ENCODE measurements at regions not wholly inside any gene's neighbourhood (a gene's known extent, or its start where the extent isn't known, plus 50 kb on each side); places are given as distances from the start of the nearest gene placed in this dataset.
"Not testable (repeated sequence)": the region's sequence is repeated elsewhere in the genome, so short reads cannot be mapped to it uniquely, and the experiment has no call there.

GRCh38 chr16:21344361-21344912, 66.3 kb upstream of the CRYM start:
- not testable (repeated sequence) for H2BK5ac ChIP-seq (ENCODE audit: low read depth, low read length, poor library complexity, severe bottlenecking); H3K27me3 ChIP-seq (ENCODE audit: control insufficient read depth in 1 of 2, insufficient read depth in 1 of 2, low read length in 2 of 2); H2AK5ac ChIP-seq (ENCODE audit: low read length, severe bottlenecking); H2BK12ac ChIP-seq (ENCODE audit: low read length in 2 of 2); H2BK15ac ChIP-seq (ENCODE audit: low read depth, poor library complexity, severe bottlenecking); H3K9ac ChIP-seq (ENCODE audit: low read length); H3K4me1 ChIP-seq (ENCODE audit: control insufficient read depth, insufficient read depth, low read depth, low read length); H3K36me3 ChIP-seq (ENCODE audit: control insufficient read depth in 1 of 2, insufficient read depth in 2 of 2, low read depth in 1 of 2, low read length in 2 of 2); H3K4ac ChIP-seq (ENCODE audit: low read depth in 1 of 2, low read length in 2 of 2); H3K4me3 ChIP-seq (ENCODE audit: insufficient read depth in 1 of 2, low read depth in 1 of 2, low read length in 2 of 2); H3K79me1 ChIP-seq (replicated peaks; ENCODE audit: low read length, poor library complexity, severe bottlenecking); H3K27ac ChIP-seq (ENCODE audit: low read length, poor library complexity, severe bottlenecking); H3K4me2 ChIP-seq (ENCODE audit: low read length, poor library complexity, severe bottlenecking); H4K8ac ChIP-seq (ENCODE audit: low read length); H3K18ac ChIP-seq (ENCODE audit: low read depth in 1 of 2, low read length in 2 of 2); H3K23ac ChIP-seq (ENCODE audit: low read length in 2 of 2); H2AFZ ChIP-seq (ENCODE audit: low read depth, low read length); DNase-seq; H2BK120ac ChIP-seq (ENCODE audit: low read depth, low read length); H3K14ac ChIP-seq (ENCODE audit: low read length in 2 of 2); H3K9me3 ChIP-seq (ENCODE audit: control insufficient read depth, low read length); H4K91ac ChIP-seq (ENCODE audit: low read length)
- WGBS: 92% methylated on average over 9 of the region's 12 CpGs

GRCh38 chr16:21341101-21341500, 63.0 kb upstream of the CRYM start:
- no peak overlapping the region for H3K4ac ChIP-seq (ENCODE audit: low read depth in 1 of 2, low read length in 2 of 2)
- no peak overlapping the region for H4K8ac ChIP-seq (ENCODE audit: low read length)
- peaks cover 0 to 12% of the 10 kb centered on the region in 2 experiments for H3K36me3 ChIP-seq (ENCODE audit: control insufficient read depth in 1 of 2, insufficient read depth in 2 of 2, low read depth in 1 of 2, low read length in 2 of 2)
- no peaks in the 10 kb centered on the region for H3K9me3 ChIP-seq (ENCODE audit: control insufficient read depth, low read length)
- H2BK120ac ChIP-seq (ENCODE audit: low read depth, low read length): no peak overlapping the region
- no peak overlapping the region for H3K27ac ChIP-seq (ENCODE audit: low read length, poor library complexity, severe bottlenecking)
- H3K4me1 ChIP-seq (ENCODE audit: control insufficient read depth, insufficient read depth, low read depth, low read length): no peaks in the 10 kb centered on the region
- no peak overlapping the region for H3K9ac ChIP-seq (ENCODE audit: low read length)
- H3K23ac ChIP-seq (ENCODE audit: low read length in 2 of 2): no peak overlapping the region
- H3K4me2 ChIP-seq (ENCODE audit: low read length, poor library complexity, severe bottlenecking): no peak overlapping the region
- H2BK12ac ChIP-seq (ENCODE audit: low read length in 2 of 2): no peak overlapping the region
- WGBS: no CpG with 5 or more reads among the region's 3 CpGs
- H3K27me3 ChIP-seq (ENCODE audit: control insufficient read depth in 1 of 2, insufficient read depth in 1 of 2, low read length in 2 of 2): no peaks in the 10 kb centered on the region
- H4K91ac ChIP-seq (ENCODE audit: low read length): no peak overlapping the region
- H2AK5ac ChIP-seq (ENCODE audit: low read length, severe bottlenecking): no peak overlapping the region
- no peak for DNase-seq
- no peak overlapping the region for H3K14ac ChIP-seq (ENCODE audit: low read length in 2 of 2)
- no peak overlapping the region for H2BK15ac ChIP-seq (ENCODE audit: low read depth, poor library complexity, severe bottlenecking)
- no peak overlapping the region for H3K4me3 ChIP-seq (ENCODE audit: insufficient read depth in 1 of 2, low read depth in 1 of 2, low read length in 2 of 2)
- H3K79me1 ChIP-seq (replicated peaks; ENCODE audit: low read length, poor library complexity, severe bottlenecking): no peaks in the 10 kb centered on the region
- no peak overlapping the region for H3K18ac ChIP-seq (ENCODE audit: low read depth in 1 of 2, low read length in 2 of 2)
- H2BK5ac ChIP-seq (ENCODE audit: low read depth, low read length, poor library complexity, severe bottlenecking): no peak overlapping the region
- no peak overlapping the region for H2AFZ ChIP-seq (ENCODE audit: low read depth, low read length)

GRCh38 chr16:21339941-21340340, 61.9 kb upstream of the CRYM start:
- Histone ChIP-seq H3K27ac (ENCODE audit: low read length, poor library complexity, severe bottlenecking) (no peak overlapping the region), H3K4me1 (ENCODE audit: control insufficient read depth, insufficient read depth, low read depth, low read length) (no peaks in the 10 kb centered on the region), H2BK120ac (ENCODE audit: low read depth, low read length) (no peak overlapping the region), H2BK5ac (ENCODE audit: low read depth, low read length, poor library complexity, severe bottlenecking) (no peak overlapping the region), H4K91ac (ENCODE audit: low read length) (no peak overlapping the region), H4K8ac (ENCODE audit: low read length) (no peak overlapping the region), H3K79me1 (replicated peaks; ENCODE audit: low read length, poor library complexity, severe bottlenecking) (no peaks in the 10 kb centered on the region), H3K4me3 (ENCODE audit: insufficient read depth in 1 of 2, low read depth in 1 of 2, low read length in 2 of 2) (no peak overlapping the region), H3K4me2 (ENCODE audit: low read length, poor library complexity, severe bottlenecking) (no peak overlapping the region), H3K23ac (ENCODE audit: low read length in 2 of 2) (no peak overlapping the region), H2AFZ (ENCODE audit: low read depth, low read length) (no peak overlapping the region), H3K9ac (ENCODE audit: low read length) (no peak overlapping the region), H3K36me3 (ENCODE audit: control insufficient read depth in 1 of 2, insufficient read depth in 2 of 2, low read depth in 1 of 2, low read length in 2 of 2) (peaks cover 0 to 12% of the 10 kb centered on the region in 2 experiments), H3K14ac (ENCODE audit: low read length in 2 of 2) (no peak overlapping the region), H2BK15ac (ENCODE audit: low read depth, poor library complexity, severe bottlenecking) (no peak overlapping the region), H2AK5ac (ENCODE audit: low read length, severe bottlenecking) (no peak overlapping the region), H2BK12ac (ENCODE audit: low read length in 2 of 2) (no peak overlapping the region), H3K4ac (ENCODE audit: low read depth in 1 of 2, low read length in 2 of 2) (no peak overlapping the region), H3K9me3 (ENCODE audit: control insufficient read depth, low read length) (no peaks in the 10 kb centered on the region), H3K18ac (ENCODE audit: low read depth in 1 of 2, low read length in 2 of 2) (no peak overlapping the region), H3K27me3 (ENCODE audit: control insufficient read depth in 1 of 2, insufficient read depth in 1 of 2, low read length in 2 of 2) (no peaks in the 10 kb centered on the region)
- DNase-seq: no peak

GRCh38 chr16:21339269-21339641, 61.2 kb upstream of the CRYM start:
- no peaks in the 10 kb centered on the region for H3K27me3 ChIP-seq (ENCODE audit: control insufficient read depth in 1 of 2, insufficient read depth in 1 of 2, low read length in 2 of 2)
- H3K4me2 ChIP-seq (ENCODE audit: low read length, poor library complexity, severe bottlenecking): no peak overlapping the region
- no peak overlapping the region for H3K4me3 ChIP-seq (ENCODE audit: insufficient read depth in 1 of 2, low read depth in 1 of 2, low read length in 2 of 2)
- peaks cover 0 to 12% of the 10 kb centered on the region in 2 experiments for H3K36me3 ChIP-seq (ENCODE audit: control insufficient read depth in 1 of 2, insufficient read depth in 2 of 2, low read depth in 1 of 2, low read length in 2 of 2)
- no peak overlapping the region for H3K9ac ChIP-seq (ENCODE audit: low read length)
- no peaks in the 10 kb centered on the region for H3K4me1 ChIP-seq (ENCODE audit: control insufficient read depth, insufficient read depth, low read depth, low read length)
- no peak overlapping the region for H2AFZ ChIP-seq (ENCODE audit: low read depth, low read length)
- H4K91ac ChIP-seq (ENCODE audit: low read length): no peak overlapping the region
- H2BK15ac ChIP-seq (ENCODE audit: low read depth, poor library complexity, severe bottlenecking): no peak overlapping the region
- H3K4ac ChIP-seq (ENCODE audit: low read depth in 1 of 2, low read length in 2 of 2): no peak overlapping the region
- H2BK120ac ChIP-seq (ENCODE audit: low read depth, low read length): no peak overlapping the region
- no peak overlapping the region for H2AK5ac ChIP-seq (ENCODE audit: low read length, severe bottlenecking)
- no peak overlapping the region for H2BK5ac ChIP-seq (ENCODE audit: low read depth, low read length, poor library complexity, severe bottlenecking)
- DNase-seq: no peak
- no peaks in the 10 kb centered on the region for H3K9me3 ChIP-seq (ENCODE audit: control insufficient read depth, low read length)
- H4K8ac ChIP-seq (ENCODE audit: low read length): no peak overlapping the region
- no peak overlapping the region for H3K18ac ChIP-seq (ENCODE audit: low read depth in 1 of 2, low read length in 2 of 2)
- H3K79me1 ChIP-seq (replicated peaks; ENCODE audit: low read length, poor library complexity, severe bottlenecking): no peaks in the 10 kb centered on the region
- no peak overlapping the region for H2BK12ac ChIP-seq (ENCODE audit: low read length in 2 of 2)
- H3K23ac ChIP-seq (ENCODE audit: low read length in 2 of 2): no peak overlapping the region
- 95% methylated on average over 4 of the region's 4 CpGs for WGBS
- H3K14ac ChIP-seq (ENCODE audit: low read length in 2 of 2): no peak overlapping the region
- no peak overlapping the region for H3K27ac ChIP-seq (ENCODE audit: low read length, poor library complexity, severe bottlenecking)

Measured in mesenchymal stem cell (in vitro differentiated cells and primary cell).